ENCODE measurements at regions not wholly inside any gene's neighbourhood (a gene's known extent, or its start where the extent isn't known, plus 50 kb on each side); places are given as distances from the start of the nearest gene placed in this dataset.

DNA sequence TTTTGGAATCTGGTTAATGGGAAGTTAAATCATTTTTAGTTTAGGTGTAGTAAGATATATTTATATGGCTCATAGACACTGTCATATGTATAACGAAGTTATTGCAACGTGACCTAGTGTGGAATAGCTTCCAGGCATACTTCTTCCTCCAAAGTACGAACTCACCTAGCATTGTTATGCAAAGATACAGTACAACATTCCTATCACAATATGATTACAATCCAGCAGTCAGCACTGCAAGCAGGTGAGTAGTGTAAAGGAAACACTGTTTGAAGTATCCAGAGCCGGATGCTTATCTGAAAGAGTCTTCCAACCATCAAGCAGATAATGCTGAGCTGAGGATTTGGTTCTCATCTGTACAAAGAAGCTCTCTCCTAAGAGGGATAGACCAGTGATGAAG, 754.4 kb upstream of the IGFBP3 start:
- TF ChIP-seq POLR2A (IDR thresholded peaks at IDR 0.05) = no peak
- TF ChIP-seq, protein P1, sequence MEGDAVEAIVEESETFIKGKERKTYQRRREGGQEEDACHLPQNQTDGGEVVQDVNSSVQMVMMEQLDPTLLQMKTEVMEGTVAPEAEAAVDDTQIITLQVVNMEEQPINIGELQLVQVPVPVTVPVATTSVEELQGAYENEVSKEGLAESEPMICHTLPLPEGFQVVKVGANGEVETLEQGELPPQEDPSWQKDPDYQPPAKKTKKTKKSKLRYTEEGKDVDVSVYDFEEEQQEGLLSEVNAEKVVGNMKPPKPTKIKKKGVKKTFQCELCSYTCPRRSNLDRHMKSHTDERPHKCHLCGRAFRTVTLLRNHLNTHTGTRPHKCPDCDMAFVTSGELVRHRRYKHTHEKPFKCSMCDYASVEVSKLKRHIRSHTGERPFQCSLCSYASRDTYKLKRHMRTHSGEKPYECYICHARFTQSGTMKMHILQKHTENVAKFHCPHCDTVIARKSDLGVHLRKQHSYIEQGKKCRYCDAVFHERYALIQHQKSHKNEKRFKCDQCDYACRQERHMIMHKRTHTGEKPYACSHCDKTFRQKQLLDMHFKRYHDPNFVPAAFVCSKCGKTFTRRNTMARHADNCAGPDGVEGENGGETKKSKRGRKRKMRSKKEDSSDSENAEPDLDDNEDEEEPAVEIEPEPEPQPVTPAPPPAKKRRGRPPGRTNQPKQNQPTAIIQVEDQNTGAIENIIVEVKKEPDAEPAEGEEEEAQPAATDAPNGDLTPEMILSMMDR (IDR thresholded peaks at IDR 0.05) = no peak

All from adrenal gland (tissue), 5 donors.